ENCODE measurements at regions not wholly inside any gene's neighbourhood (a gene's known extent, or its start where the extent isn't known, plus 50 kb on each side); places are given as distances from the start of the nearest gene placed in this dataset.

DNA sequence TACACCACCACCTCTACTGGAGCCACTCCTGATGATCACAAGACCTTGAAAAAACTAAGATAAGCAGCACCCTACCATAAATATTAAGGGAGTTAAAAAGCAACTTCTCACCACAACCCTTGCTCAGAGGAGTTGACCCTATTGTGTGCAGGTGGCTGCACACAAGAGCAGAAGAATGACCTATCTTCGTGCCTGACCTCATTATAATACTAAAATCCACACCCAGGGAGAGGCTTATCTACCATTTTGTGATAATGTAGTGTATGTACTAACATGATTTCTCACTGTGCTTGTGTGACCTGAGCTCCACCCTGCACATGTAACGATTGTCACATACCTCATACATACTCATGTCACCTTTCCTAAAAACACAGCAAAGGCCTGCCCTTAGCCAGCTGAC, 205.0 kb upstream of the MBL2 start:
- Histone ChIP-seq H3K36me3 (no peaks in the 10 kb centered on the region), H3K27me3 (no peaks in the 10 kb centered on the region), H3K4me3 (no peak overlapping the region), H3K9me3 (no peaks in the 10 kb centered on the region), H3K27ac (no peak overlapping the region), H3K4me1 (no peaks in the 10 kb centered on the region)
- DNase-seq = no peak
- intact Hi-C loops (cut with DNase I) = no loop called here
- TF ChIP-seq, protein P1, sequence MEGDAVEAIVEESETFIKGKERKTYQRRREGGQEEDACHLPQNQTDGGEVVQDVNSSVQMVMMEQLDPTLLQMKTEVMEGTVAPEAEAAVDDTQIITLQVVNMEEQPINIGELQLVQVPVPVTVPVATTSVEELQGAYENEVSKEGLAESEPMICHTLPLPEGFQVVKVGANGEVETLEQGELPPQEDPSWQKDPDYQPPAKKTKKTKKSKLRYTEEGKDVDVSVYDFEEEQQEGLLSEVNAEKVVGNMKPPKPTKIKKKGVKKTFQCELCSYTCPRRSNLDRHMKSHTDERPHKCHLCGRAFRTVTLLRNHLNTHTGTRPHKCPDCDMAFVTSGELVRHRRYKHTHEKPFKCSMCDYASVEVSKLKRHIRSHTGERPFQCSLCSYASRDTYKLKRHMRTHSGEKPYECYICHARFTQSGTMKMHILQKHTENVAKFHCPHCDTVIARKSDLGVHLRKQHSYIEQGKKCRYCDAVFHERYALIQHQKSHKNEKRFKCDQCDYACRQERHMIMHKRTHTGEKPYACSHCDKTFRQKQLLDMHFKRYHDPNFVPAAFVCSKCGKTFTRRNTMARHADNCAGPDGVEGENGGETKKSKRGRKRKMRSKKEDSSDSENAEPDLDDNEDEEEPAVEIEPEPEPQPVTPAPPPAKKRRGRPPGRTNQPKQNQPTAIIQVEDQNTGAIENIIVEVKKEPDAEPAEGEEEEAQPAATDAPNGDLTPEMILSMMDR (IDR thresholded peaks at IDR 0.05) = no peak
- no peak for TF ChIP-seq POLR2A (IDR thresholded peaks at IDR 0.05)
- no peak for ATAC-seq
- WGBS (ENCODE audit: insufficient coverage, low coverage, low lambda C conversion rate, missing lambda C conversion rate) = 100% methylated on average over 1 of the region's 2 CpGs

- WGBS (ENCODE audit: insufficient coverage, low coverage, low lambda C conversion rate, missing lambda C conversion rate) = 94% methylated on average over 4 of the region's 4 CpGs
- no peaks in the 10 kb centered on the region for H3K36me3 ChIP-seq
- DNase-seq (no peak), ATAC-seq (no peak)
- no peaks in the 10 kb centered on the region for H3K27me3 ChIP-seq
- H3K4me3 ChIP-seq = no peak overlapping the region
- intact Hi-C loops (cut with DNase I) = no loop called here
- H3K9me3 ChIP-seq = no peaks in the 10 kb centered on the region
- H3K27ac ChIP-seq = no peak overlapping the region
- H3K4me1 ChIP-seq = no peaks in the 10 kb centered on the region
- no peak for TF ChIP-seq POLR2A (IDR thresholded peaks at IDR 0.05)
- TF ChIP-seq, protein P1 (IDR thresholded peaks at IDR 0.05) = no peak
Observed at GRCh38 chr10:52967806-52968795, 195.5 kb upstream of the MBL2 start.

- Histone ChIP-seq H3K4me3 (no peak overlapping the region), H3K27ac (no peak overlapping the region), H3K4me1 (no peaks in the 10 kb centered on the region), H3K9me3 (no peaks in the 10 kb centered on the region), H3K27me3 (no peaks in the 10 kb centered on the region), H3K36me3 (no peaks in the 10 kb centered on the region)
- ATAC-seq (no peak), DNase-seq (no peak)
- 88% methylated on average over 1 of the region's 1 CpG for WGBS (ENCODE audit: insufficient coverage, low coverage, low lambda C conversion rate, missing lambda C conversion rate)
- TF ChIP-seq, protein P1 (IDR thresholded peaks at IDR 0.05) = no peak
- TF ChIP-seq POLR2A (IDR thresholded peaks at IDR 0.05) = no peak
- intact Hi-C loops (cut with DNase I) = no loop called here
Observed at GRCh38 chr10:52966904-52967303, 194.3 kb upstream of the MBL2 start.

DNA sequence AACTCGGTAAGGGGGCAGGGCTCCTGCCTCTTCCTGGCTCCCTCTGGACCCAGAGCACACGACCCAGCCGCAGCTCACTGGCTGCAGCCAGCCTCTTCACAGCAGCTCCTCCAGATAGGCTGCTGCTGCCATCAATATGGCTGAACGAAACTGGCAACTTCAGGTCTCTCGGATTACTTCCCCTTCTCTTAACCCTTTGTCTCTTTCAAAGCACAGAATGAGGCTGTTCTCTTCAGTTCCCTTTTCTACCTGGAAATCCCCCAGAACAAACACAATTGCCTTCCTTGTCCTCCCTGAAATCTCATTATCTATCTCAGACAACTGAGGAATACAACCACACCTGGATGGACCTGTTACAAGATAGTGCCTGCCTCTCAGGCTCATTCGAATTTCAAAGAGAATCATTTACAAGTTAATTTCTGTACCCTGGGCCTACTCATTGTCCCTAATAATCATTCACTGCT, 193.4 kb upstream of the MBL2 start:
- TF ChIP-seq, protein P1 (IDR thresholded peaks at IDR 0.05) = no peak
- H3K36me3 ChIP-seq = no peaks in the 10 kb centered on the region
- DNase-seq (no peak), ATAC-seq (peak in 1 of 4 donors; percentile 22)
- 58% methylated on average over 3 of the region's 6 CpGs for WGBS (ENCODE audit: insufficient coverage, low coverage, low lambda C conversion rate, missing lambda C conversion rate)
- no peak overlapping the region for H3K27ac ChIP-seq
- H3K9me3 ChIP-seq = no peaks in the 10 kb centered on the region
- H3K4me3 ChIP-seq = no peak overlapping the region
- no peaks in the 10 kb centered on the region for H3K27me3 ChIP-seq
- H3K4me1 ChIP-seq = no peaks in the 10 kb centered on the region
- intact Hi-C loops (cut with DNase I) = no loop called here
